HUES6 (cell line): ENCODE measurements at regions not wholly inside any gene's neighbourhood (a gene's known extent, or its start where the extent isn't known, plus 50 kb on each side); places are given as distances from the start of the nearest gene placed in this dataset.
"Not testable (repeated sequence)": the region's sequence is repeated elsewhere in the genome, so short reads cannot be mapped to it uniquely, and the experiment has no call there.

Experiments used
- H3K27ac ChIP-seq: 2 replicates; pipeline ENCODE4 v1.7.0; 2013; ENCODE audit warnings: low read depth, mild to moderate bottlenecking, low read length, inconsistent platforms
- H3K27me3 ChIP-seq: 2 replicates; pipeline ENCODE4 v1.6.1; 2013; ENCODE audit warnings: low read length; ENCODE audit not compliant: control insufficient read depth, insufficient read depth
- H3K36me3 ChIP-seq: 2 replicates; pipeline ENCODE4 v1.6.1; 2013; ENCODE audit warnings: low read length; ENCODE audit not compliant: control insufficient read depth, insufficient read depth
- H3K4me1 ChIP-seq: 2 replicates; pipeline ENCODE4 v1.6.1; 2013; ENCODE audit warnings: low read length; ENCODE audit not compliant: control insufficient read depth, insufficient read depth
- H3K4me3 ChIP-seq: 2 replicates; pipeline ENCODE4 v1.5.1; 2013; ENCODE audit warnings: low read depth, low read length
- H3K9ac ChIP-seq: one replicate; pipeline ENCODE4 v1.6.1; 2013; ENCODE audit warnings: mild to moderate bottlenecking, low read length
- H3K9me3 ChIP-seq: 2 replicates; pipeline ENCODE4 v1.6.1; 2013; ENCODE audit warnings: low read depth, low read length; ENCODE audit not compliant: control insufficient read depth, insufficient read depth

DNA sequence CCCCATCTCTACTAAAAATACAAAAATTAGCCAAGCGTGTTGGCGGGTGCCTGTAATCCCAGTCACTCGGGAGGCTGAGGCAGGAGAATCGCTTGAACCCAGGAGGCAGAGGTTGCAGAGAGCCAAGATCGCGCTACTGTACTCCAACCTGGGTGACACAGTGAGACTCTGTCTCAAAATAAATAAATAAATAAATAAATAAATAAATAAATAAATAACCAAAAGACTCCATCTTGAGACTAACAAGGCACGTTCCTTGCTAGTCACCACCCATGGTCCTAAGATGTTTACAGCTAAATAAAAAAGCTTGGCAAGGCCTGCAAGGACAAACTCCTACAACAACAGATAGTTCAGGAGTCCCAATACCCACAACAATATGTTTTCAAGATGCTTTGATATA lies 126.1 kb upstream of the PLS3 start:
- H3K36me3 ChIP-seq, H3K4me3 ChIP-seq, H3K4me1 ChIP-seq, H3K27me3 ChIP-seq, H3K9me3 ChIP-seq, H3K27ac ChIP-seq, H3K9ac ChIP-seq: not testable (repeated sequence)

DNA sequence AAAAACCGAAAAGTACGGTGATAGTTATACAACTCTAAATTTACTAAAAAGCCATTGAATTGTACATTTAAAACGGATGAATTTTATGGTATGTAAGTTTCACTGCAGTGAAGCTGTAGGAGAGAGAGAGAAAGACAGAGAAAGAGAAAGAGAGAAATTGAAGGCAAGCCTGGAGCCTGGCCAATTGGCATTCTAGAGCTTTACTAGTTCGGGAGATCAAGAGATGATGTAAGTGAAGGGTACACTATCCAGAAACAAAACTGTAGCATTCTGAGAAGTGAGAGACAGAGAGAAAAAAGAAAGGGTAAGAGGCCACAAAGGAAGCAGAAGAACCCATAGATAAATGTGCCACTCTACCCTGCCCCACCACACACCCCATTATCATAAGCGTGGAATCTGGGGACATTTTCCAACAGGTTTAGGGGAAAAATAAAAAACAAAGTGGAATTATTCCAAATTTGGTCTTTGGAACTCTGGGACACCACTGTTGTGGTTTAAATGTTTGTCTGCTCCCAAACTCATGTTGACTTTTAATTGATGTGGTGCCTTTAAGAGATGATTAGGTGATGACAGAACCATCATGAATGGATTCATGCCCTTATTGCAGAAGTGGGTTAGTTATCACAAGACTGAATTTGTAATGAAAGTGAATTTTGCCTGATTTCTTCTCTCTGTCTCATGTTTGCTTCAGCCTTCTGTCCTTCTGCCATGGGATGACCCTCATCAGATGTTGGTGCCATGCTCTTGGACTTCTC lies 123.0 kb upstream of the PLS3 start:
- Histone ChIP-seq H3K4me1 (peaks cover 5% of the 10 kb centered on the region; the same call in 1 of the 2 replicates), H3K9ac (no peak overlapping the region), H3K9me3 (peaks cover 3% of the 10 kb centered on the region; the same call in 1 of the 2 replicates), H3K27me3 (no peaks in the 10 kb centered on the region; the same call in 1 of the 2 replicates), H3K27ac (no peak overlapping the region), H3K36me3 (no peaks in the 10 kb centered on the region), H3K4me3 (no peak overlapping the region)

- no peak overlapping the region for H3K4me3 ChIP-seq
- no peaks in the 10 kb centered on the region for H3K36me3 ChIP-seq
- H3K4me1 ChIP-seq = no peaks in the 10 kb centered on the region
- H3K9ac ChIP-seq = no peak overlapping the region
- H3K9me3 ChIP-seq = no peaks in the 10 kb centered on the region
- no peak overlapping the region for H3K27ac ChIP-seq
- peaks cover 13% of the 10 kb centered on the region; the same call in 1 of the 2 replicates for H3K27me3 ChIP-seq
Observed at GRCh38 chrX:115448146-115448545, 112.8 kb upstream of the PLS3 start.

- no peaks in the 10 kb centered on the region for H3K36me3 ChIP-seq
- H3K9me3 ChIP-seq = no peaks in the 10 kb centered on the region
- no peak overlapping the region for H3K4me3 ChIP-seq
- H3K27me3 ChIP-seq = peaks cover 14% of the 10 kb centered on the region; the same call in 1 of the 2 replicates
- H3K9ac ChIP-seq = no peak overlapping the region
- H3K4me1 ChIP-seq = no peaks in the 10 kb centered on the region
- H3K27ac ChIP-seq = no peak overlapping the region
Observed at GRCh38 chrX:115449742-115450141, 111.2 kb upstream of the PLS3 start.

- Histone ChIP-seq H3K4me3 (no peak overlapping the region), H3K27ac (no peak overlapping the region), H3K27me3 (peaks cover 23% of the 10 kb centered on the region; the same call in 1 of the 2 replicates), H3K36me3 (no peaks in the 10 kb centered on the region), H3K4me1 (no peaks in the 10 kb centered on the region), H3K9ac (no peak overlapping the region), H3K9me3 (no peaks in the 10 kb centered on the region)
Observed at GRCh38 chrX:115452251-115452650, 108.7 kb upstream of the PLS3 start.

GRCh38 chrX:115459883-115460880 lies 100.8 kb upstream of the PLS3 start:
- Histone ChIP-seq H3K36me3 (no peaks in the 10 kb centered on the region), H3K27ac (no peak overlapping the region)

GRCh38 chrX:115462406-115462805 lies 98.6 kb upstream of the PLS3 start:
- Histone ChIP-seq H3K9me3 (no peaks in the 10 kb centered on the region), H3K4me3 (no peak overlapping the region), H3K27me3 (peaks cover 21% of the 10 kb centered on the region; the same call in 1 of the 2 replicates), H3K9ac (no peak overlapping the region), H3K27ac (no peak overlapping the region), H3K4me1 (peaks cover 9% of the 10 kb centered on the region), H3K36me3 (no peaks in the 10 kb centered on the region)

More at GRCh38 chrX:115459883-115460880, 100.8 kb upstream of the PLS3 start:
- Histone ChIP-seq H3K27me3 (peaks cover 27% of the 10 kb centered on the region; the same call in 1 of the 2 replicates), H3K9me3 (no peaks in the 10 kb centered on the region), H3K9ac (no peak overlapping the region), H3K4me3 (no peak overlapping the region), H3K4me1 (peaks cover 9% of the 10 kb centered on the region)

DNA sequence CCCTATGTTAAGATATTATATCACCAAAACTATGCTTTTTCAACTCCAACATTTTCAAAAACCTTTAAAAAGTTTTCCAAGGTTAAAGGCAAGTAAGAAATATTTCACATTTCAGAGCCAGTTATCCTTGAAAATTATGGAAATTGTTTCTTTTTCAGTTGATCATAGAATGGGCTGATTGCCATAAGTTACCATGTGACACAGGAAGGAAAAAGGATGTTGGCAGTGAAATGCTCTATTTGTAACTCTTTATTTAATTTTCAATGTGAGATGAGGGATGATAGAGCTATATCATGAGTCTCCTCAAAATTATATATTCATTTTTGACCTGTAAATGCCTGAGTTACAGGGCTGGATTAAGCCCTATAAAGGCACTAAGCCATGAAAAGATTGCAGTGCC lies 93.0 kb upstream of the PLS3 start:
- Histone ChIP-seq H3K27ac (no peak overlapping the region), H3K4me3 (no peak overlapping the region), H3K9ac (no peak overlapping the region), H3K9me3 (no peaks in the 10 kb centered on the region), H3K4me1 (no peaks in the 10 kb centered on the region), H3K36me3 (no peaks in the 10 kb centered on the region), H3K27me3 (peaks cover 8% of the 10 kb centered on the region; the same call in 1 of the 2 replicates)

DNA sequence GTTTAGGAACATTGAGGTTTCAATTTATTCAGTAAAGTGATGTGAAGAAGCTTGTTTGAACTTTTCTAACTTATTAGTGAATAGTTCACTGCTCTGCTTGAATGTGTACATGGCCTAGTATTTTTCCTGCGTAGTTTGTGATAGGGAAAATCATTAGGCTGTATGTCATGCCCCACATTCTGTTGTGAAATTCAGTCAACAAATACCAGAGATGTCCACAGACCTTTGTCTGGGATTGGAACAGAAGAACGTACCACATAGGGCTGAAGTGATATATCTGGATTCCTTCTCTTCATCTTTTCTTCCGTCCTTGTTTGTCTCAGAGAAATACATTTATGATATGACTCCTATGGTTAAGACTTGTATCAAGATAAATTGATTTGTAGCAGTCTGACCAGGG lies 88.8 kb upstream of the PLS3 start:
- no peaks in the 10 kb centered on the region for H3K4me1 ChIP-seq
- H3K27me3 ChIP-seq = peaks cover 15% of the 10 kb centered on the region; the same call in 1 of the 2 replicates
- no peak overlapping the region for H3K9ac ChIP-seq
- H3K9me3 ChIP-seq = no peaks in the 10 kb centered on the region
- no peaks in the 10 kb centered on the region for H3K36me3 ChIP-seq
- no peak overlapping the region for H3K27ac ChIP-seq
- H3K4me3 ChIP-seq = no peak overlapping the region

GRCh38 chrX:115486510-115486909 lies 74.5 kb upstream of the PLS3 start:
- Histone ChIP-seq H3K9me3 (peaks cover 5% of the 10 kb centered on the region; the same call in 1 of the 2 replicates), H3K4me3 (no peak overlapping the region), H3K36me3 (no peaks in the 10 kb centered on the region), H3K4me1 (no peaks in the 10 kb centered on the region), H3K9ac (no peak overlapping the region), H3K27me3 (no peaks in the 10 kb centered on the region; the same call in 1 of the 2 replicates), H3K27ac (no peak overlapping the region)
